HepG2 (cell line): ENCODE measurements at regions not wholly inside any gene's neighbourhood (a gene's known extent, or its start where the extent isn't known, plus 50 kb on each side); places are given as distances from the start of the nearest gene placed in this dataset.
A peak's percentile ranks its signal among the peaks of the same experiment; 100 is the strongest.

ENCODE experiments used
- BRCA1 ChIP-seq: sonication (generic); formaldehyde crosslinking; IDR thresholded peaks from 2 replicates; pipeline ENCODE4 v1.4.0; 2020; ENCODE audit warnings: missing genetic modification reagents
- CCAR2 ChIP-seq: fragments of 200-400 bp; formaldehyde crosslinking; optimal IDR thresholded peaks from 2 replicates; pipeline ENCODE3; 2018; ENCODE audit warnings: low read depth, mild to moderate bottlenecking, low read length, moderate library complexity
- DRAP1 ChIP-seq: IDR thresholded peaks from 2 replicates; pipeline ENCODE4 v1.6.1; 2016; ENCODE audit warnings: missing genetic modification reagents, missing compliant biosample characterization
- EED ChIP-seq: sonication (generic); formaldehyde crosslinking; IDR thresholded peaks from 2 replicates; pipeline ENCODE4 v1.5.0; 2020; ENCODE audit warnings: mild to moderate bottlenecking, missing genetic modification reagents
- ERF ChIP-seq: IDR thresholded peaks from 2 replicates; pipeline ENCODE4 v1.6.1; 2018; ENCODE audit warnings: missing biosample characterization, missing genetic modification reagents
- FOXC1 ChIP-seq: sonication (generic); formaldehyde crosslinking; IDR thresholded peaks from 2 replicates; pipeline ENCODE4 v1.8.0; 2022; ENCODE audit warnings: mild to moderate bottlenecking, missing genetic modification reagents, borderline replicate concordance
- KLF16 ChIP-seq, 2 experiments: sonication (generic) in 1 of 2; formaldehyde crosslinking in 1 of 2; IDR thresholded peaks; 2 replicates each; pipeline versions ENCODE4 v1.6.1 to v1.8.0; 2016 to 2023; ENCODE audit warnings: missing genetic modification reagents in 2 of 2, missing compliant biosample characterization in 1 of 2
- RAD21 ChIP-seq: fragments of 450-650 bp; formaldehyde crosslinking; IDR thresholded peaks from 2 replicates; pipeline ENCODE4 v1.5.0; 2020; ENCODE audit warnings: mild to moderate bottlenecking
- SNAI1 ChIP-seq: sonication (generic); formaldehyde crosslinking; IDR thresholded peaks from 2 replicates; pipeline ENCODE4 v1.5.0; 2020; ENCODE audit warnings: mild to moderate bottlenecking, missing genetic modification reagents, borderline replicate concordance
- THYN1 ChIP-seq: sonication (generic); formaldehyde crosslinking; IDR thresholded peaks from 2 replicates; pipeline ENCODE4 v1.8.1; 2023; ENCODE audit warnings: low read depth, mild to moderate bottlenecking, moderate library complexity, missing genetic modification reagents, borderline replicate concordance
- ZIK1 ChIP-seq: sonication (generic); formaldehyde crosslinking; IDR thresholded peaks from 2 replicates; pipeline ENCODE4 v1.5.0; 2020; ENCODE audit warnings: mild to moderate bottlenecking, low read depth, missing genetic modification reagents, borderline replicate concordance
- ZNF367 ChIP-seq: sonication (generic); formaldehyde crosslinking; IDR thresholded peaks from 2 replicates; pipeline ENCODE4 v1.4.0; 2020; ENCODE audit warnings: missing genetic modification reagents, borderline replicate concordance
- ZNF616 ChIP-seq: sonication (generic); formaldehyde crosslinking; IDR thresholded peaks from 2 replicates; pipeline ENCODE4 v1.5.0; 2020; ENCODE audit warnings: low read depth, mild to moderate bottlenecking, missing genetic modification reagents
- ZNF687 ChIP-seq: sonication (generic); formaldehyde crosslinking; IDR thresholded peaks from 2 replicates; pipeline ENCODE4 v1.5.1; 2020; ENCODE audit warnings: mild to moderate bottlenecking, missing genetic modification reagents, moderate library complexity
- ZNF891 ChIP-seq: sonication (generic); formaldehyde crosslinking; IDR thresholded peaks from 2 replicates; pipeline ENCODE4 v1.5.0; 2020; ENCODE audit warnings: mild to moderate bottlenecking, missing genetic modification reagents
- TF ChIP-seq, protein P1 (sequence below): sonication (generic); formaldehyde crosslinking; IDR thresholded peaks from 2 replicates; pipeline ENCODE4 v1.8.0; 2022; ENCODE audit warnings: mild to moderate bottlenecking, missing genetic modification reagents
- TF ChIP-seq, protein P2 (sequence below): sonication (generic); formaldehyde crosslinking; IDR thresholded peaks from 2 replicates; pipeline ENCODE4 v1.4.0; 2020; ENCODE audit warnings: mild to moderate bottlenecking, missing genetic modification reagents

- TF ChIP-seq, protein P1, sequence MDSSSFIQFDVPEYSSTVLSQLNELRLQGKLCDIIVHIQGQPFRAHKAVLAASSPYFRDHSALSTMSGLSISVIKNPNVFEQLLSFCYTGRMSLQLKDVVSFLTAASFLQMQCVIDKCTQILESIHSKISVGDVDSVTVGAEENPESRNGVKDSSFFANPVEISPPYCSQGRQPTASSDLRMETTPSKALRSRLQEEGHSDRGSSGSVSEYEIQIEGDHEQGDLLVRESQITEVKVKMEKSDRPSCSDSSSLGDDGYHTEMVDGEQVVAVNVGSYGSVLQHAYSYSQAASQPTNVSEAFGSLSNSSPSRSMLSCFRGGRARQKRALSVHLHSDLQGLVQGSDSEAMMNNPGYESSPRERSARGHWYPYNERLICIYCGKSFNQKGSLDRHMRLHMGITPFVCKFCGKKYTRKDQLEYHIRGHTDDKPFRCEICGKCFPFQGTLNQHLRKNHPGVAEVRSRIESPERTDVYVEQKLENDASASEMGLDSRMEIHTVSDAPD, result no peak
- no peak for TF ChIP-seq ZNF367
- no peak for TF ChIP-seq KLF16 (CRISPR knock-in tag; IDR thresholded peaks at IDR 0.05)
- peak; percentile 45 for TF ChIP-seq ZNF687 (CRISPR knock-in tag)
- TF ChIP-seq FOXC1 (CRISPR knock-in tag), result 0 out of 2 replicates have a peak, but pooled peaks have one; percentile 41
- no peak for TF ChIP-seq THYN1
- TF ChIP-seq RAD21, result no peak
- no peak for TF ChIP-seq EED (CRISPR knock-in tag)
- no peak for TF ChIP-seq ZNF891 (CRISPR knock-in tag)
- TF ChIP-seq ERF, result no peak; the same call in 1 of the 2 replicates
- no peak for TF ChIP-seq ZIK1 (CRISPR knock-in tag)
- no peak for TF ChIP-seq BRCA1 (CRISPR knock-in tag)
- TF ChIP-seq CCAR2, result no peak
- no peak for TF ChIP-seq ZNF616 (CRISPR knock-in tag)
- no peak for TF ChIP-seq DRAP1 (CRISPR knock-in tag)
- TF ChIP-seq, protein P2, sequence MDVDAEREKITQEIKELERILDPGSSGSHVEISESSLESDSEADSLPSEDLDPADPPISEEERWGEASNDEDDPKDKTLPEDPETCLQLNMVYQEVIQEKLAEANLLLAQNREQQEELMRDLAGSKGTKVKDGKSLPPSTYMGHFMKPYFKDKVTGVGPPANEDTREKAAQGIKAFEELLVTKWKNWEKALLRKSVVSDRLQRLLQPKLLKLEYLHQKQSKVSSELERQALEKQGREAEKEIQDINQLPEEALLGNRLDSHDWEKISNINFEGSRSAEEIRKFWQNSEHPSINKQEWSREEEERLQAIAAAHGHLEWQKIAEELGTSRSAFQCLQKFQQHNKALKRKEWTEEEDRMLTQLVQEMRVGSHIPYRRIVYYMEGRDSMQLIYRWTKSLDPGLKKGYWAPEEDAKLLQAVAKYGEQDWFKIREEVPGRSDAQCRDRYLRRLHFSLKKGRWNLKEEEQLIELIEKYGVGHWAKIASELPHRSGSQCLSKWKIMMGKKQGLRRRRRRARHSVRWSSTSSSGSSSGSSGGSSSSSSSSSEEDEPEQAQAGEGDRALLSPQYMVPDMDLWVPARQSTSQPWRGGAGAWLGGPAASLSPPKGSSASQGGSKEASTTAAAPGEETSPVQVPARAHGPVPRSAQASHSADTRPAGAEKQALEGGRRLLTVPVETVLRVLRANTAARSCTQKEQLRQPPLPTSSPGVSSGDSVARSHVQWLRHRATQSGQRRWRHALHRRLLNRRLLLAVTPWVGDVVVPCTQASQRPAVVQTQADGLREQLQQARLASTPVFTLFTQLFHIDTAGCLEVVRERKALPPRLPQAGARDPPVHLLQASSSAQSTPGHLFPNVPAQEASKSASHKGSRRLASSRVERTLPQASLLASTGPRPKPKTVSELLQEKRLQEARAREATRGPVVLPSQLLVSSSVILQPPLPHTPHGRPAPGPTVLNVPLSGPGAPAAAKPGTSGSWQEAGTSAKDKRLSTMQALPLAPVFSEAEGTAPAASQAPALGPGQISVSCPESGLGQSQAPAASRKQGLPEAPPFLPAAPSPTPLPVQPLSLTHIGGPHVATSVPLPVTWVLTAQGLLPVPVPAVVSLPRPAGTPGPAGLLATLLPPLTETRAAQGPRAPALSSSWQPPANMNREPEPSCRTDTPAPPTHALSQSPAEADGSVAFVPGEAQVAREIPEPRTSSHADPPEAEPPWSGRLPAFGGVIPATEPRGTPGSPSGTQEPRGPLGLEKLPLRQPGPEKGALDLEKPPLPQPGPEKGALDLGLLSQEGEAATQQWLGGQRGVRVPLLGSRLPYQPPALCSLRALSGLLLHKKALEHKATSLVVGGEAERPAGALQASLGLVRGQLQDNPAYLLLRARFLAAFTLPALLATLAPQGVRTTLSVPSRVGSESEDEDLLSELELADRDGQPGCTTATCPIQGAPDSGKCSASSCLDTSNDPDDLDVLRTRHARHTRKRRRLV, result no peak
- TF ChIP-seq SNAI1, result no peak
Observed at GRCh38 chr2:64404002-64404731, 49.8 kb upstream of the LGALSL start (continued).
